ENCODE measurements at regions not wholly inside any gene's neighbourhood (a gene's known extent, or its start where the extent isn't known, plus 50 kb on each side); places are given as distances from the start of the nearest gene placed in this dataset.

DNA sequence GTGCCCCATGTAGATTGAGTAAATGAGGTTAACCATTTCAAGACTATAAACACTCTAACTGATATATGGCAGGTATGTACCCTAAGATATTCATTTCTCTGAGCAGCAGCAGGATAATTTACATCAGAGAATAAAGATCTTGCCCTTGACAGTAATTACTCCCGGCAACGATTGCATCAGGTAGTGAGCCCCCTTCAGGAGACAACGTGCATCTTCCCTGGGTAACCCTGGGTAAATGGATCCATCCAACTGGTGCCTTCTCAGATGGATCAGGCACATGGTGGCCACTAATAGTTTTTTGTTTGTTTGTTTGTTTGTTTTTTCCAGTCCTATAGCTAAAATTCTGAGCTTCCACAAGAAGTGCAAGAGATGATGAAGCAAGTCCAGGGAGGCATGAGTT lies 469.4 kb upstream of the SLC35B3 start:
- H3K4me3 ChIP-seq (ENCODE audit: low read depth, low read length), result no peak overlapping the region
- H3K4me1 ChIP-seq (ENCODE audit: insufficient read depth), result no peaks in the 10 kb centered on the region
- H3K36me3 ChIP-seq (ENCODE audit: insufficient read depth), result no peaks in the 10 kb centered on the region
- DNase-seq (ENCODE audit: extremely low spot score), result no peak
- no peak overlapping the region for H3K27ac ChIP-seq (ENCODE audit: low read depth)
- 53% methylated on average over 3 of the region's 3 CpGs for WGBS

DNA sequence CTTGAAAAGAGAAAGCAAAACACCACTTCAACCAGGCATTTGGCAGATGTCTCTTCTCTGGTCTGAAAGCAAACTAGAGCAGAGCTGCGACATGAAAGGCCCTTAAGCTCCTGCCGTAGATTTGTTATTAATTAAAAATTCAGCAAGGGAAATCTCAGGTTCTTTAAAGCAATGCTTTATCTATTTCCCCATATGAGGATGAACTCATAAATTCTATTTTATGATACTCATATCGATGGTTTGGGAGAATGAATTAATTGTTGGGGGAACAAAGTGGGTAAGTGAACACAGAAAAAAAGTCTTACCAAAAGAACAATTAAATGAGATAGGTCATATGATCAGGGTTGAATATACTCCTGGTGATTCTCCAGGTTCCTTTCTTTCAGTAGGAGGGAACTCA lies 464.7 kb upstream of the SLC35B3 start:
- H3K36me3 ChIP-seq (ENCODE audit: insufficient read depth), result no peaks in the 10 kb centered on the region
- no peak overlapping the region for H3K27ac ChIP-seq (ENCODE audit: low read depth)
- H3K4me1 ChIP-seq (ENCODE audit: insufficient read depth), result no peaks in the 10 kb centered on the region
- no peak overlapping the region for H3K4me3 ChIP-seq (ENCODE audit: low read depth, low read length)
- 55% methylated on average over 3 of the region's 3 CpGs for WGBS
- DNase-seq (ENCODE audit: extremely low spot score), result no peak

DNA sequence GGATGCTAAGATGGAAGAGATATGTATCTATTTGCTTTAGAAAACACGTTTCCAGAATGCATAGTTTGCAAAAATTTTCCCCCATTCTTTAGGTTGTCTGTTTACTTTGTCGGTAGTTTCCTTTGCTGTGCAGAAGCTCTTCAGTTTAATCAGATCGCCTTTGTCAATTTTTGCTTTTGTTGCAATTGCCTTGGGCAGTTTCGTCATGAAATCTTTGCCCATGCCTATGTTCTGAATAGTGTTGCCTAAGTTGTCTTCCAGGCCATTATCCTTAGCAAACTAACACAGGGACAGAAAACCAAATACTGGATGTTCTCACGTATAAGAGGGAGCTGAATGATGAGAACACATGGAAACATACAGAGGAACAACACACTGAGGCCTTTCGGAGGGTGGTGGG lies 454.2 kb upstream of the SLC35B3 start:
- no peak for DNase-seq (ENCODE audit: extremely low spot score)
- Histone ChIP-seq H3K27ac (ENCODE audit: low read depth) (no peak overlapping the region), H3K4me1 (ENCODE audit: insufficient read depth) (no peaks in the 10 kb centered on the region), H3K4me3 (ENCODE audit: low read depth, low read length) (no peak overlapping the region), H3K36me3 (ENCODE audit: insufficient read depth) (no peaks in the 10 kb centered on the region)
- 73% methylated on average over 6 of the region's 6 CpGs for WGBS

DNA sequence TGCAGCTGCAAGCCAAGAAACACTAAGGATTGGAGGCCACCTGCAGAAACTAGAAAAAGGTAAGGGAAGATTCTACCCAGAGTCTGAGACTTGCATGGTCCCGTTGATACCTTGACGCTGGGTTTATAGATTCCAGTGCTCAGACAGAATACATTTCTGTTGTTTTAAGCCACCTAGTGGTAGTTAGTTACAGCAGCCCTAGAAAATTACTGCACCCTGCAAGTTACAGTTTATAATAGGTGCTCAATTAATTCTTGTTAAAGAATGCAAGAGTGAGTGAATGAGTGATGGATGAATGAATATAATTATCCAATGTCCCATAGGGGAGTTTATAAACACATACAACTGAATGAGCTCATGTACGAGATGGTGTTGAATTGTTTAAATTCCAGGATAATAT lies 453.1 kb upstream of the SLC35B3 start:
- DNase-seq (ENCODE audit: extremely low spot score), result no peak
- no peak overlapping the region for H3K4me3 ChIP-seq (ENCODE audit: low read depth, low read length)
- WGBS, result 64% methylated on average over 3 of the region's 3 CpGs
- no peaks in the 10 kb centered on the region for H3K4me1 ChIP-seq (ENCODE audit: insufficient read depth)
- H3K27ac ChIP-seq (ENCODE audit: low read depth), result no peak overlapping the region
- H3K36me3 ChIP-seq (ENCODE audit: insufficient read depth), result no peaks in the 10 kb centered on the region

DNA sequence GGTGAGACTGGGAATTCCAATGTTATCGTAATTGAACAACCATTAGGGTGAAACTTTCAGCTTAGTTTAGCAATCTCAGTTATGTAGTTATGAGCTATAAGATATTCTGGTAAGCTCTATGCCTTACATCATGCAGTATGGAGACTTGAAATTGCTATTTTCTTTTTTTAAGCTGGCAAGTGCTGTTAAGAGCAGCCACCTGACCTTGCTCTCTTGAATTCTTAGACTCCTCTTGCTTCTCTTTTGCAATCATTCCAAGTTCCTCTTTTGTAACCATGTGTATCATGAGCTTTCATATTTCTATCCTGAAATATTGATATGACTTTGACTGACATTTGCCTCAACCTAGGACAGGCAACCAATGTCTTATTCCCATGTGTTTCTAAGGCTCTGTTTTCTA lies 446.3 kb upstream of the SLC35B3 start:
- 42% methylated on average over 1 of the region's 1 CpG for WGBS
- no peak for DNase-seq (ENCODE audit: extremely low spot score)
- Histone ChIP-seq H3K4me1 (ENCODE audit: insufficient read depth) (no peaks in the 10 kb centered on the region), H3K27ac (ENCODE audit: low read depth) (no peak overlapping the region), H3K36me3 (ENCODE audit: insufficient read depth) (no peaks in the 10 kb centered on the region), H3K4me3 (ENCODE audit: low read depth, low read length) (no peak overlapping the region)

DNA sequence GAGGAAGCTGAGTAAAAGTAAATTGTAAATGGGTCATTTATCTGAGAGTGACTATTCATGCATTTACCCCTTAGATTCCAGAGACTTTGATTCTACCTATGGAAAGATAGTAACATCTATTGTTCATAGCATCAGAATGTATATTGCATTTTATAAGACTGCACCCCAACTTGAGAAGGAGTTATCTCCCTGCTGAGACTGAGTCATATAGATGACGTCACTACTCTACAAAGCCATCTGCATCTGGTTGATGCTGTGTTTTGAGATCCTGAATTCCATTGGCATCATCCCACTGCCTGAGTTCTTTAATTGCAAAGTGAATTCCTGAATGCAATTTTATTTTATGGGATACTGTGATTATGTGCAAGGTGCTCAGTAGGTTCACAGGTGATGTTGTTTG lies 444.0 kb upstream of the SLC35B3 start:
- DNase-seq (ENCODE audit: extremely low spot score), result no peak
- Histone ChIP-seq H3K27ac (ENCODE audit: low read depth) (no peak overlapping the region), H3K4me1 (ENCODE audit: insufficient read depth) (no peaks in the 10 kb centered on the region), H3K36me3 (ENCODE audit: insufficient read depth) (no peaks in the 10 kb centered on the region), H3K4me3 (ENCODE audit: low read depth, low read length) (no peak overlapping the region)
- 83% methylated on average over 1 of the region's 1 CpG for WGBS

DNA sequence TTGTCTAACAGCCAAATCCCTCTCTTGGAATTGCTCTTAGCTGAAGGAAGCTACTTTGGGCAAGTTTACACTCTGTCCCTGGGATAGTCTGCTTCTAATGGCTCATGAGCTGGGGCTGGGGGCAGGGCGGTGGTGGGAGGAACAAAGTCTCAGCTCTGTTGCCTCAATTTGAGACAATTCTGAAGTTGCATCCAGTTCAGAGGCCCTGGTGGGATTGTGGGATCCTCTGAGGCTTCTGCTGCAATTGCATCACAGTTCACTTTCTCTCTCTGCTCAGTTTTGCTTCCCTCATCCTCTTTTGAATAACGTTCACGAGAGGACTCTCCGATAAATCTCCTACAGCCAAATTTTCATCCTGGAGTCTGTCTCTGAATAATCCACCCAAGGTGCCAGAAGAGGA lies 440.6 kb upstream of the SLC35B3 start:
- Histone ChIP-seq H3K36me3 (ENCODE audit: insufficient read depth) (no peaks in the 10 kb centered on the region), H3K4me1 (ENCODE audit: insufficient read depth) (no peaks in the 10 kb centered on the region), H3K4me3 (ENCODE audit: low read depth, low read length) (no peak overlapping the region), H3K27ac (ENCODE audit: low read depth) (no peak overlapping the region)
- 87% methylated on average over 4 of the region's 4 CpGs for WGBS
- no peak for DNase-seq (ENCODE audit: extremely low spot score)

DNA sequence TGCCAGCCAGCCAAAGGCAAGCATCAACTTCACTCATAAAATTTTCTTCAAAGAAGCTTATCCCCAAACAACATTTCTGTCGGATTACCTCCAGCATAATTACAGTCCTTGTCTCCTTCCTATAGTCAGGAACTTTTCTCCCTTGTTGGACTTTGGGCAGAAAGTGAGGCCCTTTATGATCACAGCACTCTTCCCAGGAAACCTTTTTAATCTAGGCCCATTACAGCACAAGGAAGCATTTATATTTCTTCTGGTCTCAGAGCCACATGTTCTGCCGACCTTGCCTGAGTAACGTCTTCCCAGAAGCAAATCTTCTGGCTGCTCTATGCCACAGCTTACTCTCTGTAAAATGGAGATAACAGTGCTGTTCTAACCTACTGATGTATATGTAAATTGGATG lies 437.2 kb upstream of the SLC35B3 start:
- WGBS, result 46% methylated on average over 3 of the region's 3 CpGs
- no peaks in the 10 kb centered on the region for H3K36me3 ChIP-seq (ENCODE audit: insufficient read depth)
- no peaks in the 10 kb centered on the region for H3K4me1 ChIP-seq (ENCODE audit: insufficient read depth)
- no peak for DNase-seq (ENCODE audit: extremely low spot score)
- H3K4me3 ChIP-seq (ENCODE audit: low read depth, low read length), result no peak overlapping the region
- no peak overlapping the region for H3K27ac ChIP-seq (ENCODE audit: low read depth)

DNA sequence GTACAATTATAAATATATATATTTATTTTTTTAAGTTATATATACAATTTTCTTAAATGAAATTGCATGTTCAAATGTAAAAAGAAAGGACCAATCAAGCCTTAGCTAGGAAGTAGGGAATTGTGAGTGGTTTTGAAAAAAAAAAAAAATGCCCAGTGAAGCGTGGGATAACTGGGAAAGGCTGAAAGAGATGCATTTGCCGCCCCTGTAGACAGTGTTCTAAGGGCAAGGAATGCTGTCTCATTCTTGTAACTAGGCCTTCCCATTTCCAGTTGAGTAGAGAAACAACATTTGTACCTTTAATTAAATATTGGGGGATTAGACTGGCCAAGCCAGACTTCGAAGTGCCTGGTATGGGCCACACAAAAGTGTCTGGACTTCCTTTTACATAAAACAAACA lies 430.1 kb upstream of the SLC35B3 start:
- H3K36me3 ChIP-seq (ENCODE audit: insufficient read depth), result no peaks in the 10 kb centered on the region
- no peak for DNase-seq (ENCODE audit: extremely low spot score)
- 88% methylated on average over 3 of the region's 3 CpGs for WGBS
- no peak overlapping the region for H3K27ac ChIP-seq (ENCODE audit: low read depth)
- no peaks in the 10 kb centered on the region for H3K4me1 ChIP-seq (ENCODE audit: insufficient read depth)
- no peak overlapping the region for H3K4me3 ChIP-seq (ENCODE audit: low read depth, low read length)

DNA sequence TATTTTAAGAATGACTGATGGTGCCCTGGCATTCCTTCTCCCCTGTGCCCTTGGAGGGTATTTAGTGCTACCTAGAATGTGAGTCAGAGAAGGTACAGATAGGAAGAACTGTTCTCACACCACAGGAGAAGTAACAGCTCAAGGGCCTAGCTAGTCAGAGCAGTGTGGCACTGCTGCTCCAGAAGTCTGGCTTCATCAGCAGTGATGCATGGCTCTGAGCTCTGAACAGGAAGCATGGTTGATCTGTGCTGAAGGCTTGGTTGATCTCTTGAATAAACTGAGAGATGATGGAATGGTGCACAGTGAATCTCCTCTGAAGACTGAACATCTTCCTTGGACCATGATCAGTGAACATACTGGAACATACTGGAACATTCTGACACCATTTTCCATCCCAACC lies 425.3 kb upstream of the SLC35B3 start:
- no peak for DNase-seq (ENCODE audit: extremely low spot score)
- Histone ChIP-seq H3K4me3 (ENCODE audit: low read depth, low read length) (no peak overlapping the region), H3K4me1 (ENCODE audit: insufficient read depth) (no peaks in the 10 kb centered on the region), H3K36me3 (ENCODE audit: insufficient read depth) (no peaks in the 10 kb centered on the region), H3K27ac (ENCODE audit: low read depth) (no peak overlapping the region)

DNA sequence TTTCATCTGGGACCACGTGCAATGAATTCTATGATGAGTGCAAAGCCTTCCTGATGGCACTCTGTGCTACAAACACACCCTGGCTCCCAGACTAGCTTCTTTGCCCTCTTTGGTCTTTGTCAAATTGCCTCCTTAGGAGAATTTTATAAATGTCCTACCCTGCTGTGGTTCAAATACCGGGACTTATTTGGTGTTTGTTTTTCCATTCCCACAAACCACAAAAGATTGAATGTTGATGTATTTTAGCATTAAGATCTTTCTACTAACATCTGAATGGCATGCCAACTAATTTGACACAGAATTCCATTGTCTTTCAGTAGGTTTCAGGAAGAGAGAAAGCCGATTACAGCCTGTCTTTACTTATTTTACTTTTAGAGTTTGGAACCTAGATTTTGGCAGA lies 424.2 kb upstream of the SLC35B3 start:
- peak overlapping the region; percentile 10 for H3K27ac ChIP-seq (ENCODE audit: low read depth)
- no peak for DNase-seq (ENCODE audit: extremely low spot score)
- 77% methylated on average over 3 of the region's 3 CpGs for WGBS
- no peaks in the 10 kb centered on the region for H3K4me1 ChIP-seq (ENCODE audit: insufficient read depth)
- H3K36me3 ChIP-seq (ENCODE audit: insufficient read depth), result no peaks in the 10 kb centered on the region
- H3K4me3 ChIP-seq (ENCODE audit: low read depth, low read length), result no peak overlapping the region

DNA sequence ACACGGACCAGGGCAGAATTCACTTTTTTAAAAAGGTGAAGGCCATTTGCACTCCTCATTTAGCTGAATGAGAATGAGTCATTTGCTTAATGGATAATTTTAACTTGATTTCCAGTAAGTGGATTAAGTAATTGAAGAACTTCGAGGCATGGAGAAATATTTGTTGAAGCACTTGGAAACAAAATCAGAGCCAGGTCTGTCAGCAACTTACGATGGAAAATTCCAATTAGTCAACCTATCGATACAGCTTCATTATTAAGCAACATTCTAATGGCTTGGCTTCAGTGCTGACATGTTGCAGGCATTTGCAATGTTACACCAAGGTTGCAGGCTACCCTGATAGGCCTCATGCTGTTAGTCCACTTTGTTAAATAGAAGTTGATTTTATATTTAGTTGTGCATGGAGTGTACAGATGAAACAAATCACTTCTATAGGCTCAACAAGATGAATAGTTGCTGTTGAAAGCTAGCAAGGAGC lies 423.5 kb upstream of the SLC35B3 start:
- Histone ChIP-seq H3K36me3 (ENCODE audit: insufficient read depth) (no peaks in the 10 kb centered on the region), H3K4me3 (ENCODE audit: low read depth, low read length) (no peak overlapping the region), H3K4me1 (ENCODE audit: insufficient read depth) (no peaks in the 10 kb centered on the region), H3K27ac (ENCODE audit: low read depth) (no peak overlapping the region)
- no peak for DNase-seq (ENCODE audit: extremely low spot score)
- WGBS, result 79% methylated on average over 4 of the region's 4 CpGs

DNA sequence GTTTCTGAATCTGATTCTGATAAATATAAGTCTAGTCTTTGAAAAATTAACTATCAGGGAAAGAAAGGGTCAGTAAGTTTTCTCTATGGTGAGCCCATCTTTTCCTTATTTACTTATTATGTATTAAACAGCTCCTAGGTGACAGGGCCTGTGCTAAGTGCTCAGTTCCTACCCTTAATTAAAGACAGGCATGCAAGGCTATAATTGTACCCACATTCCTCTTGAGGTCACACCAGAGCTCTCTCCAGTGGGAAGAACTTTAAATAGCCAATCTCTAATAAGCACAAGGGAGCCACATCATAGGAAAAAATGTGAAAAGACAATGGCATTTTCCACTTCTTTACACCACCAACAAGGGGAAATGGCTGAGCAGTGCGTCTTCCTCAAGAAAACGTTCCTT lies 421.8 kb upstream of the SLC35B3 start:
- Histone ChIP-seq H3K4me1 (ENCODE audit: insufficient read depth) (no peaks in the 10 kb centered on the region), H3K27ac (ENCODE audit: low read depth) (no peak overlapping the region), H3K4me3 (ENCODE audit: low read depth, low read length) (no peak overlapping the region), H3K36me3 (ENCODE audit: insufficient read depth) (no peaks in the 10 kb centered on the region)
- no peak for DNase-seq (ENCODE audit: extremely low spot score)
- 83% methylated on average over 2 of the region's 2 CpGs for WGBS

DNA sequence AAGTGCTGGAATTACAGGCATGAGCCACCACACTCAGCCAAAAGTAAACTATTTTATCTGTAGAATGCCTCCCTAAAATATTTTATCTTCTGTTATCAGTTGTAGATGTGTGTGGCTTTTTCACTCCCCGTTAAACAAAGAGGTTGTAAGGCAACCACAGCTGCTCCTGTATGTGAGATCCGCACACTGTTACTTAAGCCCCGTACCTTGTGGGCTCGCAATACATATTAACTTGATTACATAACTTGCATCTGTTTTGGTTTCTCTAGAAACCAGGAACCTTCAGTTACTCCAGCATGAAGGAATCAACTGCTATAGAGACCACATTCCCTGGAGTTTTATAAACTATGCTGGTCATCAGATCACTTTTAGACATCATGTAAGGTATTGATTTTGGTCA lies 420.1 kb upstream of the SLC35B3 start:
- WGBS, result 39% methylated on average over 4 of the region's 4 CpGs
- Histone ChIP-seq H3K27ac (ENCODE audit: low read depth) (no peak overlapping the region), H3K36me3 (ENCODE audit: insufficient read depth) (no peaks in the 10 kb centered on the region), H3K4me1 (ENCODE audit: insufficient read depth) (no peaks in the 10 kb centered on the region), H3K4me3 (ENCODE audit: low read depth, low read length) (no peak overlapping the region)
- DNase-seq (ENCODE audit: extremely low spot score), result no peak

DNA sequence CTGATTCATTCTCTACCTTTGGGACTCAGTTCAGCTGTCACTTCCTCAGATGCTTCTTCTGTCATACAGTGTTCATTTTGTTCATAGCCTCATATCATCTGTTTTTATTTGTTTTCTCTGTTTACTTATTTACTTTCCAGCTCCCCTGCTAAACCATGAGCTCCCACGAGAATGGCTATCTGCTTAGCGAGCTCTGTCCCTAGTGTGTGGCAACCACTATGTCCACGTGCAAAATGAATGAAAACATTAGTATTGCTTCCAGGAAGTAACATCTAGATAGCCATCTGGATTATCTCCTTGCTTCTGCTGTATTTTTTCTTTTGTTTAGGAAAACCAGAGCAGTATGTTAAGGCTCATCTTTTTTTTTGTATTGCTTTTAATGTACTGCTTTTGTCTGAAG lies 417.0 kb upstream of the SLC35B3 start:
- 57% methylated on average over 3 of the region's 3 CpGs for WGBS
- no peak for DNase-seq (ENCODE audit: extremely low spot score)
- Histone ChIP-seq H3K4me1 (ENCODE audit: insufficient read depth) (no peaks in the 10 kb centered on the region), H3K27ac (ENCODE audit: low read depth) (no peak overlapping the region), H3K4me3 (ENCODE audit: low read depth, low read length) (no peak overlapping the region), H3K36me3 (ENCODE audit: insufficient read depth) (no peaks in the 10 kb centered on the region)
